Thyroid gland (tissue), 4 donors: ENCODE measurements at regions not wholly inside any gene's neighbourhood (a gene's known extent, or its start where the extent isn't known, plus 50 kb on each side); places are given as distances from the start of the nearest gene placed in this dataset.

ENCODE experiments used
- DNase-seq, 2 donors: peaks; one replicate each; pipeline ENCODE4 v3.0.0-alpha.2; 2019
- H3K27ac ChIP-seq, 3 donors: fragments of 200-600 bp; sonication (generic); 1 replicate in 2 of 3; 2 replicates in 1 of 3; pipeline ENCODE4 v1.5.1; 2016 to 2019; ENCODE audit warnings: mild to moderate bottlenecking in 1 of 3, moderate library complexity in 1 of 3
- H3K27me3 ChIP-seq: fragments of 200-600 bp; sonication (generic); one replicate; pipeline ENCODE4 v1.5.1; 2019
- H3K36me3 ChIP-seq, 2 donors: fragments of 200-600 bp; sonication (generic); one replicate each; pipeline ENCODE4 v1.5.1; 2016 to 2019
- H3K4me1 ChIP-seq, 2 donors: fragments of 200-600 bp; sonication (generic); one replicate each; pipeline ENCODE4 v1.5.1; 2017 to 2019
- H3K4me3 ChIP-seq, 3 donors: fragments of 200-600 bp; sonication (generic); replicated peaks in 1 of 3; 1 replicate in 2 of 3; 2 replicates in 1 of 3; pipeline ENCODE4 v1.5.1; 2016; ENCODE audit warnings: mild to moderate bottlenecking in 1 of 3
- H3K9me3 ChIP-seq: fragments of 200-600 bp; sonication (generic); one replicate; pipeline ENCODE4 v1.5.1; 2017
- POLR2A ChIP-seq, 2 donors: fragments of 450-650 bp; IDR thresholded peaks; one replicate each; pipeline ENCODE4 v1.6.1; 2017; ENCODE audit warnings: antibody characterized with exemption in 2 of 2, mild to moderate bottlenecking in 2 of 2, moderate library complexity in 1 of 2
- WGBS, 2 donors: methylation state at CpG; one replicate each; pipeline ENCODE4 v1.1.5; 2017; 5-methylcytosine and 5-hydroxymethylcytosine counted together
- intact Hi-C: fragments of 100-400 bp; cut with DNase I; formaldehyde crosslinking; loops from one replicate; pipeline ENCODE4 v1.15.1; 2023
- TF ChIP-seq, protein P1 (sequence below), 6 experiments: fragments of 200-600 bp in 3 of 6; fragments of 450-650 bp in 3 of 6; sonication (generic) in 3 of 6; IDR thresholded peaks; one replicate each; pipeline ENCODE4 v1.5.1; 2016 to 2019; ENCODE audit warnings: antibody characterized with exemption in 6 of 6, mild to moderate bottlenecking in 2 of 6, inconsistent platforms in 1 of 6, moderate library complexity in 1 of 6

DNA sequence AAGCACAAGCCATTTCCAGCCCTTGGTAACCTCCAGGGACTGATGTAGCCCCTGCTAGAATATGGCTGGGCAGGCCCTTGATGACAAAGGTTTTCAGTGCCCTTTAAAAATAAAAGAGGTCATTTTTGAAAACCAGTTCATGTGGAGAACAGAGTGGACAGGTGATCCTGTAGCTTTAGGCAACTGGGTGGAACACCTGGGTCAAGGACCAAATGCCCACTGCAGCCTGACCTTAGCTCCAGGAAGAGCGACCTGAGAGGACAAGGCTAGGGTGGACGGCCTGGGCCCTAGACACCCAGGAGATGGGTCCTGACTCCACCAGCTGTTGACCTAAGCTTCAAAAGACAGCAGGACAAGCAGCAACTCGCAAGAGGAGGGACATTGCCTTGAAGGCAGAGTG, 116.6 kb downstream of the LIPG start:
- H3K9me3 ChIP-seq, result no peaks in the 10 kb centered on the region
- H3K27ac ChIP-seq, result peak overlapping the region in 2 of 3 donors; percentile 15 to 36
- peaks cover 18 to 28% of the 10 kb centered on the region in 2 donors for H3K4me1 ChIP-seq
- peak in 1 of 2 donors; percentile 14 for DNase-seq
- intact Hi-C loops, result no loop called here
- TF ChIP-seq POLR2A (IDR thresholded peaks at IDR 0.05), result no peak
- TF ChIP-seq, protein P1, sequence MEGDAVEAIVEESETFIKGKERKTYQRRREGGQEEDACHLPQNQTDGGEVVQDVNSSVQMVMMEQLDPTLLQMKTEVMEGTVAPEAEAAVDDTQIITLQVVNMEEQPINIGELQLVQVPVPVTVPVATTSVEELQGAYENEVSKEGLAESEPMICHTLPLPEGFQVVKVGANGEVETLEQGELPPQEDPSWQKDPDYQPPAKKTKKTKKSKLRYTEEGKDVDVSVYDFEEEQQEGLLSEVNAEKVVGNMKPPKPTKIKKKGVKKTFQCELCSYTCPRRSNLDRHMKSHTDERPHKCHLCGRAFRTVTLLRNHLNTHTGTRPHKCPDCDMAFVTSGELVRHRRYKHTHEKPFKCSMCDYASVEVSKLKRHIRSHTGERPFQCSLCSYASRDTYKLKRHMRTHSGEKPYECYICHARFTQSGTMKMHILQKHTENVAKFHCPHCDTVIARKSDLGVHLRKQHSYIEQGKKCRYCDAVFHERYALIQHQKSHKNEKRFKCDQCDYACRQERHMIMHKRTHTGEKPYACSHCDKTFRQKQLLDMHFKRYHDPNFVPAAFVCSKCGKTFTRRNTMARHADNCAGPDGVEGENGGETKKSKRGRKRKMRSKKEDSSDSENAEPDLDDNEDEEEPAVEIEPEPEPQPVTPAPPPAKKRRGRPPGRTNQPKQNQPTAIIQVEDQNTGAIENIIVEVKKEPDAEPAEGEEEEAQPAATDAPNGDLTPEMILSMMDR (IDR thresholded peaks at IDR 0.05), result no peak
- 95 to 100% methylated on average over 3 of the region's 3 CpGs for WGBS, 2 donors
- no peak overlapping the region for H3K4me3 ChIP-seq
- no peaks in the 10 kb centered on the region for H3K36me3 ChIP-seq
- no peaks in the 10 kb centered on the region for H3K27me3 ChIP-seq

DNA sequence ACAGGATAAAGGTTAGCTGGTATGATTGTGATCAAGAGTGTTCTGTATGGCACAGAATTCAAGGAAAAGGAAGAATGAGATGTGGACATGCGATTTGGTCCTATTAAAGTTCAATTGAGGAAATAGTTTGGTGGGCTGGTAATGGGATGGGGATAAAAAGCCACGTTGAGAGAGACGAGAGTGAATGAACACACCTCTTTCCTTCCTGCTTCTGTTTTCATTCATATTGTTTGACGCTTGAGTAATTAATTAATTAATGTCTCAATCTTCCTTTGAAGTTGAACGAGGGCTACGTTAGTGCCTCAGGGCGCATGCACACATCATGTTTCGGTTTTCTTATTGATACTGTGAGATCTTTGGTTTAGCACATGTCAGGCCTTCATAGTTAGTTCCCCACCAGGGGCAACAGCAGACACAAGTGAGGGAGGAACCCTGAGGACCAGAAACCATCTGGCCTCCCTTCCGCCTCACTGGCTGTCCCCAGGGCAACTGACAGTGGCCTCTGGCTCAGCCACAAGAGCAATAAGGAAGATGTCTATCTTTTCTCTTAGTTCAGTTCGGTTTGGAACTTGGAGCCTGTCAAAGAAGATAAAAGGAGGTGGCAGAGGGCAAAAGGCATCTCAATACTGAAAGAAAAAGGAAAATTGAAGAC, 116.0 kb downstream of the LIPG start:
- peaks cover 18 to 28% of the 10 kb centered on the region in 2 donors for H3K4me1 ChIP-seq
- H3K27me3 ChIP-seq, result no peaks in the 10 kb centered on the region
- TF ChIP-seq, protein P1 (IDR thresholded peaks at IDR 0.05), result no peak
- TF ChIP-seq POLR2A (IDR thresholded peaks at IDR 0.05), result no peak
- peak overlapping the region in 2 of 3 donors; percentile 15 to 36 for H3K27ac ChIP-seq
- intact Hi-C loops, result no loop called here
- 83 to 85% methylated on average over 10 of the region's 10 CpGs for WGBS, 2 donors
- H3K36me3 ChIP-seq, result no peaks in the 10 kb centered on the region
- DNase-seq, result no peak
- no peak overlapping the region for H3K4me3 ChIP-seq
- H3K9me3 ChIP-seq, result no peaks in the 10 kb centered on the region

DNA sequence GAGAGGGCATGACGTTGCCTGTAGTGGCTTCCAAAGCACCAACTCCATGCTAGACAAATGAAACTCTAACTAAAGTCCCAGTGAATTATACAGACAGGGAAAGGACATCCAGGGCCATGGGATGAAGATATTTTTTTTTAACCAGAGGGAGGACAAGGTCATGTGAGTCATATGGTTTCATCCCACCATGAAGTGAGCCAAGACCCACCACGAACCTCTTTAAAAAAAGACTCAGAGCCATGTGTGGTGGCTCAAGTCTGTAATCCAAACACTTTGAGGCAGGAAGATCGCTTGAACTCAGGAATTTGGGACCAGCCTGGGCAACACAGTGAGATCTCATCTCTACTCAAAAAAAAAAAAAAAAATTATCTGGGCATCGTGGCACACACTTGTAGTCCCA, 115.2 kb downstream of the LIPG start:
- intact Hi-C loops, result no loop called here
- no peak for DNase-seq
- peaks cover 24 to 34% of the 10 kb centered on the region in 2 donors for H3K4me1 ChIP-seq
- no peaks in the 10 kb centered on the region for H3K36me3 ChIP-seq
- no peak for TF ChIP-seq POLR2A (IDR thresholded peaks at IDR 0.05)
- TF ChIP-seq, protein P1 (IDR thresholded peaks at IDR 0.05), result no peak
- H3K9me3 ChIP-seq, result no peaks in the 10 kb centered on the region
- H3K4me3 ChIP-seq, result no peak overlapping the region
- H3K27me3 ChIP-seq, result no peaks in the 10 kb centered on the region
- no peak overlapping the region for H3K27ac ChIP-seq
- WGBS, 2 donors, result 93% methylated on average over 4 of the region's 4 CpGs

DNA sequence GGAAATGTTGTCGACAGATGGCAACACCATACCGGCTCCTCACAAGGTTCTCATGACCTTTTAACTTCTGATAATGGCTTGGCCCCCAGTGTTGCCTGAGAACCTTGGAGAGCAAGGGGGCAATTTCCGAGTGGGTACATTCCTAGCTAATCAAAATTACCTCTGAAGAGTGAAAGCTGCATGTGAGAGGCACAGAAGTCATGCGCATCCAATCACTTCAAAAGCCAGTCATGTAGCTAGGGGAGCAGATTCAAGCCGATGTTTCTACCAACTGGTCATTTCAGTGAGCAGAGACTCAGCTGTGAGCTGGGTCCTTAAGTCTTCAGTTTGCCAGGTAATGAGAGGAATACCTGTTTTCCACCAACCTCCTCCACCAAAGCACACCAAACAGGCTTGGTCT, 111.4 kb downstream of the LIPG start:
- peak overlapping the region; percentile 25 to 78 (median 78) for H3K27ac ChIP-seq
- peak; percentile 84 to 85 for DNase-seq
- TF ChIP-seq, protein P1 (IDR thresholded peaks at IDR 0.05), result peak in 1 of 6 experiments; percentile 38
- TF ChIP-seq POLR2A (IDR thresholded peaks at IDR 0.05), result peak in 1 of 2 donors; percentile 24
- H3K4me3 ChIP-seq, result no peak overlapping the region
- H3K9me3 ChIP-seq, result no peaks in the 10 kb centered on the region
- no peaks in the 10 kb centered on the region for H3K27me3 ChIP-seq
- peaks cover 45 to 48% of the 10 kb centered on the region in 2 donors for H3K4me1 ChIP-seq
- no peaks in the 10 kb centered on the region for H3K36me3 ChIP-seq
- WGBS, 2 donors, result 38 to 60% methylated on average over 5 of the region's 5 CpGs
- intact Hi-C loops, result no loop called here

DNA sequence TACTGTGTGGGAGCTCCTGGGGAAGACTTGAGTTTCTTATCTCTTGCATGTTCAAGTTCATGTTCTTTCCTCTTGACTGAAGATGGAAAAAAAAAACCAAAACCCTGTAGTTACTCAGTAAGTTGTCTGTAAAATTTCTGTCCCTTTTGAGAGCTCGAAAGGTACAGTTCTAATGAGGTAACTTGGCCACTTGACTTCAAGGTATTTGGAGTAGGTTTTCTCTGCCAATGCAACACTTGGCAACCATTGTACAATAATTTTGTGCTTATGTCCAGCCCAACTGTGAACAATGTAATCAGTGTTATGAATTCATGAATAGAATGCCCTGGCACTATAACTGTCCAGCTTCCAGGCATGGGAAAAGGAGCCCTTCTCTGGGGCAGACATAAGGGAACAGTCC, 111.0 kb downstream of the LIPG start:
- Histone ChIP-seq H3K4me1 (peaks cover 45 to 52% of the 10 kb centered on the region in 2 donors), H3K36me3 (no peaks in the 10 kb centered on the region), H3K27me3 (no peaks in the 10 kb centered on the region), H3K27ac (peak overlapping the region; percentile 40 to 78 (median 78)), H3K4me3 (no peak overlapping the region), H3K9me3 (no peaks in the 10 kb centered on the region)
- intact Hi-C loops, result no loop called here
- 21 to 25% methylated on average over 1 of the region's 1 CpG for WGBS, 2 donors
- no peak for TF ChIP-seq POLR2A (IDR thresholded peaks at IDR 0.05)
- TF ChIP-seq, protein P1 (IDR thresholded peaks at IDR 0.05), result no peak
- DNase-seq, result no peak
